ENCODE measurements at regions not wholly inside any gene's neighbourhood (a gene's known extent, or its start where the extent isn't known, plus 50 kb on each side); places are given as distances from the start of the nearest gene placed in this dataset.
"Not testable (repeated sequence)": the region's sequence is repeated elsewhere in the genome, so short reads cannot be mapped to it uniquely, and the experiment has no call there.

DNA sequence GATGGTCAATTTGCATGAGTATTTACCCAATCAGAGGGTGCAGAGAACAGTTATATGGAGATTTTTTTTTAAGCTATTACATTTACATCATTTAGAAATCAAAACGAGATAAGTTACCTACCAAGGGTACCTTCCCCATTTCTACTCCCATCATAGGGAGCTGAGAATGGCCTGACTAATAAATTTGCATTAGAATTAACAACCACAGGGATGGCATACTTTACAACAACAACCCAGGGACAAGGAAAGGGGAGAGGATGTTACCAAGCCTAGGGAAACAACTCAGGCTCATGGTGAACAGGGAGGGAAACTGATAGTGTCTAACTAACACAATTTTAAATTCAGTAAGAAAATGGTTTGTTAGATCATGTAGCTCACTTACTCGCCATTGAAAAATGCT is 105.8 kb upstream of the ZNF658 start:
- H2AFZ ChIP-seq (ENCODE audit: low read length); H3K79me1 ChIP-seq (ENCODE audit: low read depth, low read length); H4K91ac ChIP-seq (ENCODE audit: low read depth, low read length, poor library complexity); H3K18ac ChIP-seq (ENCODE audit: low read length); H3K23ac ChIP-seq (ENCODE audit: low read depth, low read length, poor library complexity); H3K27me3 ChIP-seq (ENCODE audit: control insufficient read depth in 3 of 3, insufficient read depth in 3 of 3, low read depth in 1 of 3, low read length in 3 of 3); H3K9me3 ChIP-seq (replicated peaks in 1 of 2; ENCODE audit: control insufficient read depth in 2 of 2, insufficient read depth in 1 of 2, low read depth in 1 of 2, low read length in 2 of 2); H3K36me3 ChIP-seq (replicated peaks in 1 of 2; ENCODE audit: control insufficient read depth in 2 of 2, insufficient read depth in 2 of 2, low read length in 2 of 2); H3K4me2 ChIP-seq (ENCODE audit: insufficient read depth, low read length, poor library complexity, severe bottlenecking); H3K4me3 ChIP-seq (ENCODE audit: low read length in 2 of 2); H3K4me1 ChIP-seq (ENCODE audit: control insufficient read depth in 2 of 2, insufficient read depth in 1 of 2, low read depth in 1 of 2, low read length in 2 of 2); H2BK12ac ChIP-seq (ENCODE audit: low read length); H3K27ac ChIP-seq (replicated peaks; ENCODE audit: low read length); H2BK120ac ChIP-seq (ENCODE audit: low read depth, low read length); H3K9ac ChIP-seq (ENCODE audit: low read depth, low read length, poor library complexity); H2BK5ac ChIP-seq (ENCODE audit: low read length); H2AK5ac ChIP-seq (ENCODE audit: low read depth, low read length); H2BK15ac ChIP-seq (ENCODE audit: low read length); H4K8ac ChIP-seq (ENCODE audit: low read depth, low read length); H3K14ac ChIP-seq (ENCODE audit: low read length); H3K4ac ChIP-seq (ENCODE audit: low read length); DNase-seq (ENCODE audit: low spot score): not testable (repeated sequence)
- WGBS, 2 donors (ENCODE audit: extremely low coverage in 2 of 2, insufficient read length in 2 of 2, insufficient replicate concordance in 1 of 2), result no CpG with 5 or more reads among the region's 2 CpGs

GRCh38 chr9:66795723-66796503 is 104.6 kb upstream of the ZNF658 start:
- H3K4me1 ChIP-seq (ENCODE audit: control insufficient read depth in 2 of 2, insufficient read depth in 1 of 2, low read depth in 1 of 2, low read length in 2 of 2); H3K27me3 ChIP-seq (ENCODE audit: control insufficient read depth in 3 of 3, insufficient read depth in 3 of 3, low read depth in 1 of 3, low read length in 3 of 3); H3K9me3 ChIP-seq (replicated peaks in 1 of 2; ENCODE audit: control insufficient read depth in 2 of 2, insufficient read depth in 1 of 2, low read depth in 1 of 2, low read length in 2 of 2); H2BK15ac ChIP-seq (ENCODE audit: low read length); DNase-seq (ENCODE audit: low spot score); H3K4me3 ChIP-seq (ENCODE audit: low read length in 2 of 2); H4K91ac ChIP-seq (ENCODE audit: low read depth, low read length, poor library complexity); H3K14ac ChIP-seq (ENCODE audit: low read length); H2AFZ ChIP-seq (ENCODE audit: low read length); H3K18ac ChIP-seq (ENCODE audit: low read length); H2BK120ac ChIP-seq (ENCODE audit: low read depth, low read length); H3K36me3 ChIP-seq (replicated peaks in 1 of 2; ENCODE audit: control insufficient read depth in 2 of 2, insufficient read depth in 2 of 2, low read length in 2 of 2); H4K8ac ChIP-seq (ENCODE audit: low read depth, low read length); H3K4me2 ChIP-seq (ENCODE audit: insufficient read depth, low read length, poor library complexity, severe bottlenecking); H2AK5ac ChIP-seq (ENCODE audit: low read depth, low read length); H3K9ac ChIP-seq (ENCODE audit: low read depth, low read length, poor library complexity); H3K79me1 ChIP-seq (ENCODE audit: low read depth, low read length); H2BK12ac ChIP-seq (ENCODE audit: low read length); H3K4ac ChIP-seq (ENCODE audit: low read length); H2BK5ac ChIP-seq (ENCODE audit: low read length); H3K27ac ChIP-seq (replicated peaks; ENCODE audit: low read length); H3K23ac ChIP-seq (ENCODE audit: low read depth, low read length, poor library complexity): not testable (repeated sequence)
- WGBS, 2 donors (ENCODE audit: extremely low coverage in 2 of 2, insufficient read length in 2 of 2, insufficient replicate concordance in 1 of 2), result no CpG with 5 or more reads among the region's 3 CpGs

DNA sequence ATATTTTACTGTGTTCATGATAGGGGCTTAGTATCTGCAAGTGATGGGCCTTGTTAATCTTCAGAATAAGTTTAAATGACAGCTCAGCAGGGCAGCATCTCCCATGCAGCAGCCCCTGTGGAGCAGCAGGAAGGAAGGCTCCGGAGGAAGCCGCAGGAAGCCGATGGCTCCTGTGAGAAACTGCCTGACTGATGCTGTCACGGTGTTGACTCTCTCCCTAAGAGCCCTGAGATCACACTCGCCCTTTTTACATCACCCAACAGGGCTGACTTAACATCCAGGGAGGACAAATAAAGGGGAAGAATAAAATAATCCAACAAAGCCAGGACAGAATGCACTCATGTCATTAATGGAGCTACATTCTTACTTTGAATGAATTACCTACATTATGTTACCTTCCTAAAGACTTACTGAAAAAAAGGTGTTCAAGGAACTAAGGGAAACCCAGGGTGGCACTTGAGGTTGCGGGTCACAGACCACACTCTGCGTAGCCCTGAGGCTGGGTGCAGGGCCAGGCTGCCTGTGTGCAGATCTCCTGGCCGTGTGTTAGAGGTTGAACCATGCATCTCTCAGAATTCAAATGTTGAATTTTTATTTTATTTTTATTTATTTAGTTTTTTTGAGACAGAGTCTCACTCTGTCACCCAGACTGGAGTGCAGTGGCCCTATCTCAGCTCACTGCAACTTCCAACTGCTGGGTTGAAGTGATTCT is 102.5 kb upstream of the ZNF658 start:
- not testable (repeated sequence) for H2BK5ac ChIP-seq (ENCODE audit: low read length); H4K8ac ChIP-seq (ENCODE audit: low read depth, low read length); H3K27me3 ChIP-seq (ENCODE audit: control insufficient read depth in 3 of 3, insufficient read depth in 3 of 3, low read depth in 1 of 3, low read length in 3 of 3); H3K4ac ChIP-seq (ENCODE audit: low read length); H2BK120ac ChIP-seq (ENCODE audit: low read depth, low read length); H2BK12ac ChIP-seq (ENCODE audit: low read length); H3K36me3 ChIP-seq (replicated peaks in 1 of 2; ENCODE audit: control insufficient read depth in 2 of 2, insufficient read depth in 2 of 2, low read length in 2 of 2); H3K4me2 ChIP-seq (ENCODE audit: insufficient read depth, low read length, poor library complexity, severe bottlenecking); H3K4me1 ChIP-seq (ENCODE audit: control insufficient read depth in 2 of 2, insufficient read depth in 1 of 2, low read depth in 1 of 2, low read length in 2 of 2); H3K9me3 ChIP-seq (replicated peaks in 1 of 2; ENCODE audit: control insufficient read depth in 2 of 2, insufficient read depth in 1 of 2, low read depth in 1 of 2, low read length in 2 of 2); H3K23ac ChIP-seq (ENCODE audit: low read depth, low read length, poor library complexity); H4K91ac ChIP-seq (ENCODE audit: low read depth, low read length, poor library complexity); H2AK5ac ChIP-seq (ENCODE audit: low read depth, low read length); H3K14ac ChIP-seq (ENCODE audit: low read length); H3K27ac ChIP-seq (replicated peaks; ENCODE audit: low read length); H2BK15ac ChIP-seq (ENCODE audit: low read length); H3K18ac ChIP-seq (ENCODE audit: low read length); H3K79me1 ChIP-seq (ENCODE audit: low read depth, low read length); DNase-seq (ENCODE audit: low spot score); H3K9ac ChIP-seq (ENCODE audit: low read depth, low read length, poor library complexity); H3K4me3 ChIP-seq (ENCODE audit: low read length in 2 of 2)
- H2AFZ ChIP-seq (ENCODE audit: low read length), result peak overlapping the region; percentile 24
- no CpG with 5 or more reads among the region's 8 CpGs for WGBS, 2 donors (ENCODE audit: extremely low coverage in 2 of 2, insufficient read length in 2 of 2, insufficient replicate concordance in 1 of 2)

DNA sequence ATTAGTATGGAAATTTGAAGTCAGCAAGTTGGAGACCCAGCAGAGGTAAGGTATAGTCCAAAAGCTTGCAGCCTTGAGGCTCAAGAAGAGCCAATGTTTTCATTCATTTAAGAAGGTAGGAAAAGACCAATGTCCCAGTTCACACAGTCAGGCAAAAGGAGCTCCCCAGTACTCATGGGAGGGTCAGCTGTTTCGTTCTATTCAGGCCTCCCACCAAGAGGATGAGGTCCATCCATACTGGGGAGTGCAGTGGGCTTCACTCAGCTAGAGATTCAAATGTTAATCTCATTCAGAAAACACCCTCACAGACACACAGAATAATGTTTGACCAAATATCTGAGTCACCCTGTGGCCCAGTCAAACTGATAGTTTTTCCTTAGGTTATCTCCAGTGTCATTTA is 96.9 kb upstream of the ZNF658 start:
- H3K18ac ChIP-seq (ENCODE audit: low read length); DNase-seq (ENCODE audit: low spot score); H3K4me1 ChIP-seq (ENCODE audit: control insufficient read depth in 2 of 2, insufficient read depth in 1 of 2, low read depth in 1 of 2, low read length in 2 of 2); H3K4ac ChIP-seq (ENCODE audit: low read length); H3K27me3 ChIP-seq (ENCODE audit: control insufficient read depth in 3 of 3, insufficient read depth in 3 of 3, low read depth in 1 of 3, low read length in 3 of 3); H3K27ac ChIP-seq (replicated peaks; ENCODE audit: low read length); H3K14ac ChIP-seq (ENCODE audit: low read length); H3K4me2 ChIP-seq (ENCODE audit: insufficient read depth, low read length, poor library complexity, severe bottlenecking); H3K36me3 ChIP-seq (replicated peaks in 1 of 2; ENCODE audit: control insufficient read depth in 2 of 2, insufficient read depth in 2 of 2, low read length in 2 of 2); H2BK5ac ChIP-seq (ENCODE audit: low read length); H2BK15ac ChIP-seq (ENCODE audit: low read length); H3K79me1 ChIP-seq (ENCODE audit: low read depth, low read length); H3K23ac ChIP-seq (ENCODE audit: low read depth, low read length, poor library complexity); H3K9me3 ChIP-seq (replicated peaks in 1 of 2; ENCODE audit: control insufficient read depth in 2 of 2, insufficient read depth in 1 of 2, low read depth in 1 of 2, low read length in 2 of 2); H2BK120ac ChIP-seq (ENCODE audit: low read depth, low read length); H2BK12ac ChIP-seq (ENCODE audit: low read length); H4K8ac ChIP-seq (ENCODE audit: low read depth, low read length); H3K4me3 ChIP-seq (ENCODE audit: low read length in 2 of 2); H3K9ac ChIP-seq (ENCODE audit: low read depth, low read length, poor library complexity); H2AK5ac ChIP-seq (ENCODE audit: low read depth, low read length); H4K91ac ChIP-seq (ENCODE audit: low read depth, low read length, poor library complexity): not testable (repeated sequence)
- WGBS, 2 donors (ENCODE audit: extremely low coverage in 2 of 2, insufficient read length in 2 of 2, insufficient replicate concordance in 1 of 2), result no CpG with 5 or more reads among the region's 1 CpG
- H2AFZ ChIP-seq (ENCODE audit: low read length), result peak overlapping the region; percentile 69
